K562 (cell line): ENCODE measurements at regions not wholly inside any gene's neighbourhood (a gene's known extent, or its start where the extent isn't known, plus 50 kb on each side); places are given as distances from the start of the nearest gene placed in this dataset.

Experiments used
- CHAMP1 ChIP-seq: fragments of 450-650 bp; IDR thresholded peaks from 2 replicates; pipeline ENCODE4 v1.6.1; 2016; ENCODE audit warnings: mild to moderate bottlenecking
- DPF2 ChIP-seq: fragments of 450-650 bp; IDR thresholded peaks from 2 replicates; pipeline ENCODE4 v1.6.1; 2016
- ELF4 ChIP-seq: fragments of 450-650 bp; formaldehyde crosslinking; IDR thresholded peaks from 2 replicates; pipeline ENCODE4 v1.4.0; 2022; ENCODE audit warnings: missing genetic modification characterization
- EP300 ChIP-seq: IDR thresholded peaks from 2 replicates; pipeline ENCODE4 v1.6.1; 2012; ENCODE audit warnings: low read length, improper control_type of control experiment
- HMGXB4 ChIP-seq: sonication (generic); formaldehyde crosslinking; IDR thresholded peaks from 2 replicates; pipeline ENCODE4 v1.8.1; 2023; ENCODE audit warnings: mild to moderate bottlenecking, missing genetic modification reagents
- KDM5B ChIP-seq: fragments of 200-600 bp; sonication (generic); IDR thresholded peaks from 2 replicates; pipeline ENCODE4 v1.6.1; 2012; ENCODE audit warnings: low read depth, mild to moderate bottlenecking, moderate library complexity, low read length, control low read depth, inconsistent platforms; ENCODE audit not compliant: insufficient replicate concordance
- LCOR ChIP-seq: sonication (generic); formaldehyde crosslinking; IDR thresholded peaks from 2 replicates; pipeline ENCODE4 v1.8.0; 2022; ENCODE audit warnings: mild to moderate bottlenecking, missing genetic modification reagents
- NCOA1 ChIP-seq: fragments of 450-650 bp; IDR thresholded peaks from 2 replicates; pipeline ENCODE4 v1.6.1; 2016; ENCODE audit warnings: low read depth
- NEUROD1 ChIP-seq: fragments of 150-350 bp; IDR thresholded peaks from 2 replicates; pipeline ENCODE4 v1.6.1; 2014; ENCODE audit warnings: borderline replicate concordance, low read length, low read depth; ENCODE audit not compliant: partially characterized antibody
- NKRF ChIP-seq: fragments of 450-650 bp; IDR thresholded peaks from 2 replicates; pipeline ENCODE4 v1.6.1; 2016; ENCODE audit warnings: borderline replicate concordance
- PML ChIP-seq: IDR thresholded peaks from 2 replicates; pipeline ENCODE4 v1.6.1; 2012; ENCODE audit warnings: low read length, inconsistent platforms
- POLR2AphosphoS5 ChIP-seq: IDR thresholded peaks from 2 replicates; pipeline ENCODE4 v1.6.1; 2011; ENCODE audit warnings: mild to moderate bottlenecking, low read depth, low read length, moderate library complexity; ENCODE audit not compliant: control insufficient read depth, insufficient read depth
- SIN3B ChIP-seq: fragments of 450-650 bp; IDR thresholded peaks from 2 replicates; pipeline ENCODE4 v1.6.1; 2017; ENCODE audit warnings: low read depth, mild to moderate bottlenecking, moderate library complexity
- SMAD2 ChIP-seq: fragments of 150-350 bp; IDR thresholded peaks from 2 replicates; pipeline ENCODE4 v1.6.1; 2014; ENCODE audit warnings: low read depth, mild to moderate bottlenecking, low read length
- SMARCC2 ChIP-seq: fragments of 450-650 bp; IDR thresholded peaks from 2 replicates; pipeline ENCODE4 v1.6.1; 2017; ENCODE audit warnings: antibody characterized with exemption, moderate library complexity, mild to moderate bottlenecking, low read depth
- TAL1 ChIP-seq: fragments of 450-650 bp; IDR thresholded peaks from 2 replicates; pipeline ENCODE4 v1.6.1; 2016; ENCODE audit warnings: mild to moderate bottlenecking
- TEAD4 ChIP-seq, 2 experiments: sonication (generic) in 1 of 2; formaldehyde crosslinking in 1 of 2; IDR thresholded peaks; 2 replicates each; pipeline versions ENCODE4 v1.6.1 to v1.8.0; 2012 to 2022; ENCODE audit warnings: borderline replicate concordance in 1 of 2, inconsistent platforms in 1 of 2, low read length in 1 of 2, mild to moderate bottlenecking in 1 of 2, missing genetic modification reagents in 1 of 2
- UBTF ChIP-seq, 2 experiments: IDR thresholded peaks; 2 replicates each; pipeline ENCODE4 v1.6.1; 2012; ENCODE audit warnings: improper control_type of control experiment in 2 of 2, low read depth in 2 of 2, low read length in 2 of 2, borderline replicate concordance in 1 of 2
- ZNF239 ChIP-seq: fragments of 250-450 bp; sonication (Bioruptor Pico); IDR thresholded peaks from 2 replicates; pipeline ENCODE4 v1.4.0; 2020; ENCODE audit warnings: mild to moderate bottlenecking
- ZNF41 ChIP-seq: fragments of 250-450 bp; sonication (Bioruptor Pico); conservative IDR thresholded peaks from 2 replicates; pipeline ENCODE4 v1.4.0; 2020; ENCODE audit warnings: mild to moderate bottlenecking
- ZNF76 ChIP-seq: fragments of 250-450 bp; sonication (Bioruptor Pico); IDR thresholded peaks from 2 replicates; pipeline ENCODE4 v1.4.0; 2020; ENCODE audit warnings: mild to moderate bottlenecking, moderate library complexity, borderline replicate concordance
- ZNF77 ChIP-seq: fragments of 250-450 bp; sonication (Bioruptor Pico); IDR thresholded peaks from 2 replicates; pipeline ENCODE4 v1.5.0; 2020

GRCh38 chrX:10819973-10820372 lies 199.6 kb upstream of the MID1 start (continued):
- TF ChIP-seq PML: peak; percentile 86
- peak; percentile 52; the same call in 1 of the 2 replicates for TF ChIP-seq NCOA1
- no peak for TF ChIP-seq ZNF77 (CRISPR knock-in tag)
- peak; percentile 96 for TF ChIP-seq TAL1
- no peak for TF ChIP-seq UBTF (IDR thresholded peaks at IDR 0.05; ENCODE audit: borderline replicate concordance in 1 of 2, low read depth in 2 of 2, low read length in 2 of 2)
- no peak for TF ChIP-seq ZNF239 (CRISPR knock-in tag)
- TF ChIP-seq ZNF76 (CRISPR knock-in tag): no peak
- peak; percentile 83 for TF ChIP-seq SMARCC2
- TF ChIP-seq ZNF41: peak; percentile 65; the same call in 1 of the 2 replicates
- TF ChIP-seq SMAD2: no peak
- TF ChIP-seq NEUROD1: peak; percentile 62
- peak; percentile 88 for TF ChIP-seq EP300
- TF ChIP-seq HMGXB4 (CRISPR knock-in tag): no peak
- TF ChIP-seq POLR2AphosphoS5: peak; percentile 82
- TF ChIP-seq CHAMP1: peak; percentile 61
- peak; percentile 95 for TF ChIP-seq DPF2
- peak; percentile 97 for TF ChIP-seq TEAD4 (IDR thresholded peaks at IDR 0.05; ENCODE audit: low read length)
- no peak for TF ChIP-seq TEAD4 (CRISPR knock-in tag; IDR thresholded peaks at IDR 0.05; ENCODE audit: borderline replicate concordance)
- no peak for TF ChIP-seq KDM5B
- 0 out of 2 replicates have a peak, but pooled peaks have one; percentile 17 for TF ChIP-seq ELF4
- peak; percentile 76 for TF ChIP-seq LCOR
- no peak for TF ChIP-seq SIN3B
- no peak for TF ChIP-seq NKRF
